Glutamatergic neuron (in vitro differentiated cells): ENCODE measurements at regions not wholly inside any gene's neighbourhood (a gene's known extent, or its start where the extent isn't known, plus 50 kb on each side); places are given as distances from the start of the nearest gene placed in this dataset.

ENCODE experiments used
- DNase-seq: peaks from one replicate; pipeline ENCODE4 v3.0.0; 2022
- H3K27ac Mint-ChIP-seq: one replicate; pipeline ENCODE4 v1.8.0; 2020; ENCODE audit warnings: mild to moderate bottlenecking, mixed read lengths, inconsistent platforms; ENCODE audit not compliant: unreplicated experiment
- H3K27me3 Mint-ChIP-seq: one replicate; pipeline ENCODE4 v1.8.0; 2020; ENCODE audit warnings: mild to moderate bottlenecking, moderate library complexity, mixed read lengths, inconsistent platforms; ENCODE audit not compliant: unreplicated experiment
- H3K36me3 Mint-ChIP-seq: one replicate; pipeline ENCODE4 v1.8.0; 2020; ENCODE audit warnings: mild to moderate bottlenecking, mixed read lengths, inconsistent platforms; ENCODE audit not compliant: unreplicated experiment
- H3K4me1 Mint-ChIP-seq: one replicate; pipeline ENCODE4 v1.8.0; 2020; ENCODE audit warnings: mild to moderate bottlenecking, low read depth, mixed read lengths, inconsistent platforms; ENCODE audit not compliant: unreplicated experiment
- H3K4me3 Mint-ChIP-seq: one replicate; pipeline ENCODE4 v1.8.0; 2020; ENCODE audit warnings: mild to moderate bottlenecking, mixed read lengths, inconsistent platforms; ENCODE audit not compliant: unreplicated experiment
- H3K9me3 Mint-ChIP-seq: one replicate; pipeline ENCODE4 v1.8.0; 2020; ENCODE audit warnings: mild to moderate bottlenecking, moderate library complexity, mixed read lengths, inconsistent platforms; ENCODE audit not compliant: unreplicated experiment
- CTCF ChIP-seq: fragments of 200-600 bp; sonication (generic); IDR thresholded peaks from one replicate; pipeline ENCODE4 v1.5.0; 2021; ENCODE audit not compliant: partially characterized antibody, unreplicated experiment

GRCh38 chr3:23648326-23648995 lies 157.3 kb upstream of the UBE2E1 start:
- Mint-ChIP-seq H3K36me3 (no peaks in the 10 kb centered on the region), H3K4me1 (no peaks in the 10 kb centered on the region), H3K27me3 (no peaks in the 10 kb centered on the region), H3K4me3 (no peak overlapping the region), H3K27ac (no peak overlapping the region), H3K9me3 (peaks cover 2% of the 10 kb centered on the region)
- no peak for TF ChIP-seq CTCF
- DNase-seq: no peak

GRCh38 chr3:23648996-23649395 lies 156.8 kb upstream of the UBE2E1 start:
- no peaks in the 10 kb centered on the region for H3K4me1 Mint-ChIP-seq
- no peaks in the 10 kb centered on the region for H3K27me3 Mint-ChIP-seq
- no peaks in the 10 kb centered on the region for H3K36me3 Mint-ChIP-seq
- DNase-seq: no peak
- no peak overlapping the region for H3K27ac Mint-ChIP-seq
- no peak overlapping the region for H3K4me3 Mint-ChIP-seq
- TF ChIP-seq CTCF: no peak
- peaks cover 2% of the 10 kb centered on the region for H3K9me3 Mint-ChIP-seq

- Mint-ChIP-seq H3K27ac (no peak overlapping the region), H3K36me3 (no peaks in the 10 kb centered on the region), H3K9me3 (peaks cover 2% of the 10 kb centered on the region), H3K4me1 (no peaks in the 10 kb centered on the region), H3K27me3 (no peaks in the 10 kb centered on the region), H3K4me3 (no peak overlapping the region)
- no peak for TF ChIP-seq CTCF
- no peak for DNase-seq
Observed at GRCh38 chr3:23649448-23649847, 156.3 kb upstream of the UBE2E1 start.

GRCh38 chr3:23650371-23651140 lies 155.2 kb upstream of the UBE2E1 start:
- Mint-ChIP-seq H3K9me3 (peaks cover 2% of the 10 kb centered on the region), H3K27me3 (no peaks in the 10 kb centered on the region), H3K36me3 (peaks cover under 1% of the 10 kb centered on the region), H3K4me1 (no peaks in the 10 kb centered on the region), H3K4me3 (no peak overlapping the region), H3K27ac (no peak overlapping the region)
- no peak for DNase-seq
- TF ChIP-seq CTCF: no peak
